ENCODE measurements at regions not wholly inside any gene's neighbourhood (a gene's known extent, or its start where the extent isn't known, plus 50 kb on each side); places are given as distances from the start of the nearest gene placed in this dataset.

GRCh38 chr2:145066151-145066661 lies 546.3 kb upstream of the ZEB2 start:
- DNase-seq: peak in 2 of 3 donors; percentile 51 to 75

GRCh38 chr2:145065342-145065741 lies 545.4 kb upstream of the ZEB2 start:
- DNase-seq: peak in 1 of 3 donors; percentile 47

- no peak for DNase-seq
Measured at GRCh38 chr2:145064511-145064910, 544.6 kb upstream of the ZEB2 start.

- no peak for DNase-seq
Measured at GRCh38 chr2:145060876-145061275, 541.0 kb upstream of the ZEB2 start.

- DNase-seq: no peak
Measured at GRCh38 chr2:145059914-145060313, 540.0 kb upstream of the ZEB2 start.

GRCh38 chr2:145059343-145059742 lies 539.4 kb upstream of the ZEB2 start:
- no peak for DNase-seq

- no peak for DNase-seq
Measured at GRCh38 chr2:145058457-145058856, 538.5 kb upstream of the ZEB2 start.

- no peak for DNase-seq
Measured at GRCh38 chr2:145055651-145056050, 535.7 kb upstream of the ZEB2 start.

- no peak for DNase-seq
Measured at GRCh38 chr2:145050134-145050533, 530.2 kb upstream of the ZEB2 start.

- DNase-seq: no peak
Measured at GRCh38 chr2:145049475-145049874, 529.6 kb upstream of the ZEB2 start.

GRCh38 chr2:145047554-145047953 lies 527.6 kb upstream of the ZEB2 start:
- no peak for DNase-seq

GRCh38 chr2:145044491-145044890 lies 524.6 kb upstream of the ZEB2 start:
- no peak for DNase-seq

- no peak for DNase-seq
Measured at GRCh38 chr2:145043399-145043834, 523.5 kb upstream of the ZEB2 start.

- no peak for DNase-seq
Measured at GRCh38 chr2:145041706-145042105, 521.8 kb upstream of the ZEB2 start.

- no peak for DNase-seq
Measured at GRCh38 chr2:145040433-145040832, 520.5 kb upstream of the ZEB2 start.

- peak in 1 of 3 donors; percentile 18 for DNase-seq
Measured at GRCh38 chr2:145038041-145038525, 518.2 kb upstream of the ZEB2 start.

- DNase-seq: peak in 1 of 3 donors; percentile 10
Measured at GRCh38 chr2:145036421-145037011, 516.6 kb upstream of the ZEB2 start.

- DNase-seq: no peak
Measured at GRCh38 chr2:145034511-145034910, 514.6 kb upstream of the ZEB2 start.

- DNase-seq: no peak
Measured at GRCh38 chr2:145033438-145033837, 513.5 kb upstream of the ZEB2 start.

- no peak for DNase-seq
Measured at GRCh38 chr2:145032791-145033190, 512.9 kb upstream of the ZEB2 start.

- no peak for DNase-seq
Measured at GRCh38 chr2:145029873-145030272, 510.0 kb upstream of the ZEB2 start.

GRCh38 chr2:145029081-145029480 lies 509.2 kb upstream of the ZEB2 start:
- DNase-seq: no peak

- peak in 1 of 3 donors; percentile 9 for DNase-seq
Measured at GRCh38 chr2:145028101-145028920, 508.4 kb upstream of the ZEB2 start.
